GM06990 (cell line): ENCODE measurements at regions not wholly inside any gene's neighbourhood (a gene's known extent, or its start where the extent isn't known, plus 50 kb on each side); places are given as distances from the start of the nearest gene placed in this dataset.

Source experiments
- DNase-seq: peaks from one replicate; pipeline ENCODE4 v3.0.0-alpha.2; 2011; ENCODE audit not compliant: insufficient read length; ENCODE audit errors: extremely low read depth
- H3K27me3 ChIP-seq: replicated peaks from 2 replicates; pipeline ENCODE4 v1.6.0; 2011; ENCODE audit warnings: low read length; ENCODE audit not compliant: control insufficient read depth, insufficient read depth
- H3K36me3 ChIP-seq: 2 replicates; pipeline ENCODE4 v1.5.1; 2011; ENCODE audit warnings: low read length; ENCODE audit not compliant: control insufficient read depth, insufficient read depth
- H3K4me3 ChIP-seq: replicated peaks from 2 replicates; pipeline ENCODE4 v1.5.1; 2011; ENCODE audit warnings: low read depth, mild to moderate bottlenecking, control low read depth, low read length
- CTCF ChIP-seq: IDR thresholded peaks from 2 replicates; pipeline ENCODE4 v1.5.1; 2011; ENCODE audit warnings: low read length, control low read depth, mild to moderate bottlenecking, inconsistent platforms; ENCODE audit not compliant: insufficient read depth, poor library complexity, severe bottlenecking

GRCh38 chr3:46129588-46130272 is 78.4 kb downstream of the CCR1 start:
- Histone ChIP-seq H3K4me3 (no peak overlapping the region), H3K27me3 (no peaks in the 10 kb centered on the region; the same call in 1 of the 2 replicates), H3K36me3 (no peaks in the 10 kb centered on the region)
- TF ChIP-seq CTCF, result no peak
- no peak for DNase-seq

- no peaks in the 10 kb centered on the region for H3K36me3 ChIP-seq
- DNase-seq, result no peak
- no peaks in the 10 kb centered on the region; the same call in 1 of the 2 replicates for H3K27me3 ChIP-seq
- no peak overlapping the region for H3K4me3 ChIP-seq
- TF ChIP-seq CTCF, result no peak
Observed at GRCh38 chr3:46127503-46127902, 80.6 kb downstream of the CCR1 start.

GRCh38 chr3:46124216-46125177 is 83.6 kb downstream of the CCR1 start:
- Histone ChIP-seq H3K27me3 (no peaks in the 10 kb centered on the region), H3K4me3 (no peak overlapping the region), H3K36me3 (no peaks in the 10 kb centered on the region)
- no peak for DNase-seq
- no peak for TF ChIP-seq CTCF

GRCh38 chr3:46123646-46124045 is 84.5 kb downstream of the CCR1 start:
- Histone ChIP-seq H3K27me3 (no peaks in the 10 kb centered on the region), H3K4me3 (no peak overlapping the region), H3K36me3 (no peaks in the 10 kb centered on the region)
- no peak for DNase-seq
- TF ChIP-seq CTCF, result no peak

- H3K27me3 ChIP-seq, result no peaks in the 10 kb centered on the region
Observed at GRCh38 chr3:46122091-46122490, 86.0 kb downstream of the CCR1 start.

More at GRCh38 chr3:46122091-46122490, 86.0 kb downstream of the CCR1 start:
- DNase-seq, result no peak
- Histone ChIP-seq H3K4me3 (no peak overlapping the region), H3K36me3 (no peaks in the 10 kb centered on the region)
- no peak for TF ChIP-seq CTCF
